Fibroblast of the aortic adventitia (primary cell): ENCODE measurements at regions not wholly inside any gene's neighbourhood (a gene's known extent, or its start where the extent isn't known, plus 50 kb on each side); places are given as distances from the start of the nearest gene placed in this dataset.

Experiments
- DNase-seq: peaks from one replicate; pipeline ENCODE4 v3.0.0-alpha.2; 2010; ENCODE audit warnings: low read depth
- H3K4me3 ChIP-seq: 2 replicates; pipeline ENCODE4 v1.5.1; 2011; ENCODE audit warnings: low read depth, mild to moderate bottlenecking, control low read depth, low read length, moderate library complexity
- TF ChIP-seq, protein P1 (sequence below): IDR thresholded peaks from 2 replicates; pipeline ENCODE4 v1.5.1; 2011; ENCODE audit warnings: mild to moderate bottlenecking, low read length, control low read depth, inconsistent platforms; ENCODE audit not compliant: insufficient read depth

DNA sequence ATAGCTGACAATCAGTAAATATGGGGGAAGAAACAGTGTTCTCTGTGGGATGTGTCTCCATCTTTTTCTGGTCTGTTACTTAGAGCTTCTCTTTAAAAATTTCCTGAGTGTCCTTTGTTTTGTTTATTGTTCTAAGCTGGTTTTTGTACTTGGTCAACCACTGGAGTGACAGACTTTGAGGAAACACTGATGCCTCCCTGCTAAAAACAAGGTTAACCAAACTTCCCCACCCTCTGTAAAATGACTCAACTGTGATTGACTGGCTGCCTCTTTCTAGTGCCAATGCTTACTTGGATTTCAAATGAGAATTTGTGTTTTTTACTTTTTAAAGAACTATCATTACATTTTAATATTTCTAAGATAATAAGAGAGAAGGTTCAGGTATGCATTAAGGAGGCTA lies 65.1 kb upstream of the SPINK5 start:
- H3K4me3 ChIP-seq = no peak overlapping the region
- DNase-seq = no peak
- TF ChIP-seq, protein P1, sequence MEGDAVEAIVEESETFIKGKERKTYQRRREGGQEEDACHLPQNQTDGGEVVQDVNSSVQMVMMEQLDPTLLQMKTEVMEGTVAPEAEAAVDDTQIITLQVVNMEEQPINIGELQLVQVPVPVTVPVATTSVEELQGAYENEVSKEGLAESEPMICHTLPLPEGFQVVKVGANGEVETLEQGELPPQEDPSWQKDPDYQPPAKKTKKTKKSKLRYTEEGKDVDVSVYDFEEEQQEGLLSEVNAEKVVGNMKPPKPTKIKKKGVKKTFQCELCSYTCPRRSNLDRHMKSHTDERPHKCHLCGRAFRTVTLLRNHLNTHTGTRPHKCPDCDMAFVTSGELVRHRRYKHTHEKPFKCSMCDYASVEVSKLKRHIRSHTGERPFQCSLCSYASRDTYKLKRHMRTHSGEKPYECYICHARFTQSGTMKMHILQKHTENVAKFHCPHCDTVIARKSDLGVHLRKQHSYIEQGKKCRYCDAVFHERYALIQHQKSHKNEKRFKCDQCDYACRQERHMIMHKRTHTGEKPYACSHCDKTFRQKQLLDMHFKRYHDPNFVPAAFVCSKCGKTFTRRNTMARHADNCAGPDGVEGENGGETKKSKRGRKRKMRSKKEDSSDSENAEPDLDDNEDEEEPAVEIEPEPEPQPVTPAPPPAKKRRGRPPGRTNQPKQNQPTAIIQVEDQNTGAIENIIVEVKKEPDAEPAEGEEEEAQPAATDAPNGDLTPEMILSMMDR = no peak

DNA sequence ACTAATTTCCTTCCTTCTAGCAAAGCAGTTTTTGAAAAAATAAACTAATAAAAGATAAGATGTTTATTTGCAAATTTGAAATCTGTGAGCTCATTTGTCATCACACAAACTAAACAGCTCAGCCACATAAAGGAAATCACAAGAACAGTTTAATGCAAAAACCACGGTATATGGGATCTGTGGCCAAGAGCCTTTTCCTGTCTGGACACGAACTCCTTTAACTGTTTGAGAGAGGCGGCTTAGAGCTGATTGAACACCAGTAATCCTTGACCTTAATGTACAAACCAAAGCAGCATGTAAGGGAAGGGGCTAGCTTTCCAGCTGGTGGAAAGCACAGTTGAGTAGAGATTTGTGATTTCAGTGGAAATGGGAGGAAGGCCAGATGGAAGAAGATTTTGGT lies 66.3 kb upstream of the SPINK5 start:
- no peak overlapping the region for H3K4me3 ChIP-seq
- TF ChIP-seq, protein P1 = no peak
- DNase-seq = no peak

DNA sequence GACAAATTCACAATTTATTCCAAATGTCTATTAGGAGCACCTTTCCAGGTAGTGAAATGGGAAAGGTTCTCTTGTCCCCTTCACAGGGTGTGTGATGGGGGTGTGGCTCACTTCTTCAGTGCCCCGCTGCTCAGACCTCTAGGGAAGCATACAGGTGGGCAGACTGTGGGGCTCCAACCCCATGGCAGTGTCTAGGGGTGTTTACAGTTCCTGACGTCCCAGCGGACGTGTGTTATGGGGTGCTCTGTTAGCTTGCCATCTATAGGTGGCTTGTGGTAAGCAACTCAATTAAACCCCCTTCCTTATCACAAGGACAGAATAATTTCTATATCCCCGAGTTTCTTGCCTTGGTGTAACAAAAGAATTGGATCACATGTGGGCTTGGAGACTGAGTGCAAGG lies 67.4 kb upstream of the SPINK5 start:
- DNase-seq = no peak
- TF ChIP-seq, protein P1 = no peak

DNA sequence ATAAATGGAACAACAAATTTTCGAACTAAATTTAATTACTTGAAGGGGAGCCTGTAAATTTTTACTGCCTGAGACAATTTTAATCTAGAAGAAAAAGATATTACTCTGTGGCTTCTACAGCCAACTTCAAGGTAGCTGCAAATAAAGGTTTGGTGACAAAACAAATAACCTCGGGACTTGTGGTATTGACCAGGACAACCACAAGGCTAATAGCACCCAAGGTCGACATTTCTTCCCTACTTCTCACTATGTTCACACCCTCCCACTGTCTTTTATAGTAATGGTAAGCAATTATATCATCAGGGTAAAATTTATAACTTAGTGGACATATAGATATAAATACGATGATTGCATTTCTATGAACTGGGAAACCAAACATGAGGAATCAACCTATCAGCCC lies 67.9 kb upstream of the SPINK5 start:
- no peak for DNase-seq
- no peak overlapping the region for H3K4me3 ChIP-seq
- TF ChIP-seq, protein P1 = no peak

More for the DNA sequence above, 67.4 kb upstream of the SPINK5 start:
- H3K4me3 ChIP-seq = no peak overlapping the region

DNA sequence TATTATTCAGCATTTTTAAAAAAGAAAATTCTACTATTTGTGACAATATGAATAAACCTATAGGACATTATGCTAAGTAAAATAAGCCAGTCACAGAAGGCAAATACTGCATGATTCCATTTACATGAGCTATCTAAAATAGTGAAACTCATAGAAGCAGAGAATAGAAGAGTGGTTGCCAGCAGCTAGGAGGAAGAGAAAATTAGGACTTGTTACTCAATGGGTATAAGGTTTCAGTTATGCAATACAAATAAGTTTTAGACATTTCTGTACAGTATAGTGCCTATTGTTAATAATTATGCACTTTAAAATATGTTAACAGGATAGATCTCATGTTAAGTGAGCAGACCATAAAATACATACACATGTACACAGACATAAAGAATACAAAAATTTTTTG lies 73.8 kb upstream of the SPINK5 start:
- DNase-seq = no peak
- no peak overlapping the region for H3K4me3 ChIP-seq
- TF ChIP-seq, protein P1 = no peak

DNA sequence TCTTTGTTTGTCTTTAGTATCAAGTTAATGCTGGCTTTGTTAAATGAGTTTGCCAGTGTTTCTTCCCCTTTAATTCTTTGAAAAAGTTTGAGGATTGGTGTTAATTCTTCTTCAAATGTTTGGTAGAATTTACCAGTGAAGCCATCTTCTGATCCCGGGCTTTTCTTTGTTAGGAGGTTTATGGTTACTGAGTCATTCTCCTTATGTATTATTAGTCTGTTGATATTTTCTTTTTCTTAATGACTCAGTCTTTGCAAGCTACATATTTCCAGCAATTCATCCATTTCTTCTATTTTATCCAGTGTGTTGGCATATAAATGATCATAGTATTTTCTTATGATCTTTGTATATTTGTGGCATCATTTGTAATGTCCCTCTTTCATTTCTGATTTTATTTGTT lies 74.5 kb upstream of the SPINK5 start:
- no peak for DNase-seq
- H3K4me3 ChIP-seq = no peak overlapping the region
- TF ChIP-seq, protein P1 = no peak

DNA sequence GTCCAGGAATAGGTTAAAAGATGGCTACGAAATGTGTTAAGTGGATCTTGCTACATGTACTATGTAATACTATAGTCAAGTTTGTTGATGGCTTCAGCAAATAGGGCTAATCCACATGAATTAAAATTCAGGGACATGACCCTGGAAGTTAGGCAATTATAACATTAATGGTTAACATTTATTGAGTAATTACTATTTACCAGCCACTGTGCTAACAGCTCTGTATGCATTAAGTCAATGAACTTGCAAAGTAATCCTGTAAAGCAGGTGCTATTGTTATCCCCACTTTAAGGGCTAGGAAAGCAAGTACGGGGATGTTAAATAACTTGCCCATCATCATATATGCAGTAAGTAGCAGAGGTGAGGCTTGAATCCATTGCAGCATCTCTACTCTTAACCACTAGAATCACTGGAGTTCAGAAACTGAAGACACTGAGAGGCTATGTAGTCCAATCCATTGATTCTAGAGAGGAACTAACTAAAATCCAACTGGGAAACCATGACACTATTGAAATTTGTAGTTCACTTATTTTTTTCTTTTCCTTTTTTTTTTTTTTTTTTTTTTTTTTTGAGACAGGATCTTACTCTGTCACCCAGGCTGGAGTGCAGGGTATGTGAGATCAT lies 77.5 kb upstream of the SPINK5 start:
- TF ChIP-seq, protein P1 = no peak
- DNase-seq = no peak
- H3K4me3 ChIP-seq = no peak overlapping the region
